ENCODE measurements at regions not wholly inside any gene's neighbourhood (a gene's known extent, or its start where the extent isn't known, plus 50 kb on each side); places are given as distances from the start of the nearest gene placed in this dataset.

- no peaks in the 10 kb centered on the region for H3K27me3 ChIP-seq (ENCODE audit: control insufficient read depth, insufficient read depth, low read length)
- TF ChIP-seq CTCF (IDR thresholded peaks at IDR 0.05; ENCODE audit: insufficient read depth, low read length, severe bottlenecking): no peak
- DNase-seq (ENCODE audit: low read depth) (no peak), FAIRE-seq (no peak)
- no peaks in the 10 kb centered on the region for H3K36me3 ChIP-seq (ENCODE audit: control insufficient read depth, insufficient read depth, low read length)
- no peak overlapping the region for H3K4me3 ChIP-seq (ENCODE audit: low read depth, low read length)
Observed at GRCh38 chr3:87486115-87486514, 209.7 kb upstream of the POU1F1 start.

GRCh38 chr3:87478716-87479115, 202.3 kb upstream of the POU1F1 start:
- no peaks in the 10 kb centered on the region for H3K27me3 ChIP-seq (ENCODE audit: control insufficient read depth, insufficient read depth, low read length)
- H3K4me3 ChIP-seq (ENCODE audit: low read depth, low read length): no peak overlapping the region
- H3K36me3 ChIP-seq (ENCODE audit: control insufficient read depth, insufficient read depth, low read length): no peaks in the 10 kb centered on the region
- no peak for TF ChIP-seq CTCF (IDR thresholded peaks at IDR 0.05; ENCODE audit: insufficient read depth, low read length, severe bottlenecking)
- peak; percentile 85 for DNase-seq (ENCODE audit: low read depth)
- no peak for FAIRE-seq

GRCh38 chr3:87473944-87474343, 197.6 kb upstream of the POU1F1 start:
- Histone ChIP-seq H3K27me3 (ENCODE audit: control insufficient read depth, insufficient read depth, low read length) (no peaks in the 10 kb centered on the region), H3K36me3 (ENCODE audit: control insufficient read depth, insufficient read depth, low read length) (no peaks in the 10 kb centered on the region), H3K4me3 (ENCODE audit: low read depth, low read length) (no peak overlapping the region)
- no peak for TF ChIP-seq CTCF (IDR thresholded peaks at IDR 0.05; ENCODE audit: insufficient read depth, low read length, severe bottlenecking)
- no peak for DNase-seq (ENCODE audit: low read depth)
- FAIRE-seq: no peak

- no peaks in the 10 kb centered on the region for H3K36me3 ChIP-seq (ENCODE audit: control insufficient read depth, insufficient read depth, low read length)
- no peak for FAIRE-seq
- peak; percentile 93 for DNase-seq (ENCODE audit: low read depth)
- no peak overlapping the region for H3K4me3 ChIP-seq (ENCODE audit: low read depth, low read length)
- TF ChIP-seq CTCF (IDR thresholded peaks at IDR 0.05; ENCODE audit: insufficient read depth, low read length, severe bottlenecking): no peak
- no peaks in the 10 kb centered on the region for H3K27me3 ChIP-seq (ENCODE audit: control insufficient read depth, insufficient read depth, low read length)
Observed at GRCh38 chr3:87468938-87469337, 192.6 kb upstream of the POU1F1 start.

GRCh38 chr3:87468235-87468634, 191.9 kb upstream of the POU1F1 start:
- Histone ChIP-seq H3K27me3 (ENCODE audit: control insufficient read depth, insufficient read depth, low read length) (no peaks in the 10 kb centered on the region), H3K4me3 (ENCODE audit: low read depth, low read length) (no peak overlapping the region), H3K36me3 (ENCODE audit: control insufficient read depth, insufficient read depth, low read length) (no peaks in the 10 kb centered on the region)
- TF ChIP-seq CTCF (IDR thresholded peaks at IDR 0.05; ENCODE audit: insufficient read depth, low read length, severe bottlenecking): no peak
- FAIRE-seq (no peak), DNase-seq (ENCODE audit: low read depth) (no peak)

- no peak for FAIRE-seq
- no peak for TF ChIP-seq CTCF (IDR thresholded peaks at IDR 0.05; ENCODE audit: insufficient read depth, low read length, severe bottlenecking)
- DNase-seq (ENCODE audit: low read depth): peak; percentile 49
- Histone ChIP-seq H3K4me3 (ENCODE audit: low read depth, low read length) (no peak overlapping the region), H3K27me3 (ENCODE audit: control insufficient read depth, insufficient read depth, low read length) (no peaks in the 10 kb centered on the region), H3K36me3 (ENCODE audit: control insufficient read depth, insufficient read depth, low read length) (no peaks in the 10 kb centered on the region)
Observed at GRCh38 chr3:87462228-87462627, 185.8 kb upstream of the POU1F1 start.

All from bronchial epithelial cell (primary cell).